HG03565 (cell line): ENCODE measurements at regions not wholly inside any gene's neighbourhood (a gene's known extent, or its start where the extent isn't known, plus 50 kb on each side); places are given as distances from the start of the nearest gene placed in this dataset.

Experiments
- ATAC-seq: cut with Tn5 transposase; IDR thresholded peaks from one replicate; pipeline ENCODE4 v1.9.1; 2021; ENCODE audit warnings: mild to moderate bottlenecking, moderate library complexity; ENCODE audit not compliant: unreplicated experiment

- no peak for ATAC-seq
Observed at GRCh38 chr10:3493621-3494020, 291.4 kb downstream of the KLF6 start.

- ATAC-seq, result no peak
Observed at GRCh38 chr10:3491571-3491970, 293.4 kb downstream of the KLF6 start.

- ATAC-seq, result no peak
Observed at GRCh38 chr10:3487228-3487627, 297.8 kb downstream of the KLF6 start.

- ATAC-seq, result no peak
Observed at GRCh38 chr10:3486346-3487065, 298.5 kb downstream of the KLF6 start.

GRCh38 chr10:3485057-3485686 lies 299.8 kb downstream of the KLF6 start:
- ATAC-seq, result peak; percentile 32

- peak; percentile 80 for ATAC-seq
Observed at GRCh38 chr10:3484306-3485056, 300.5 kb downstream of the KLF6 start.

- no peak for ATAC-seq
Observed at GRCh38 chr10:3482200-3482993, 302.6 kb downstream of the KLF6 start.

GRCh38 chr10:3481496-3481895 lies 303.5 kb downstream of the KLF6 start:
- no peak for ATAC-seq

- ATAC-seq, result no peak
Observed at GRCh38 chr10:3480990-3481315, 304.1 kb downstream of the KLF6 start.

- ATAC-seq, result no peak
Observed at GRCh38 chr10:3480281-3480989, 304.6 kb downstream of the KLF6 start.

GRCh38 chr10:3478632-3479240 lies 306.2 kb upstream of the PITRM1 start:
- no peak for ATAC-seq

GRCh38 chr10:3478153-3478552 lies 305.6 kb upstream of the PITRM1 start:
- ATAC-seq, result peak; percentile 41

GRCh38 chr10:3477683-3478082 lies 305.1 kb upstream of the PITRM1 start:
- peak; percentile 55 for ATAC-seq

- ATAC-seq, result no peak
Observed at GRCh38 chr10:3476640-3477448, 304.3 kb upstream of the PITRM1 start.

- no peak for ATAC-seq
Observed at GRCh38 chr10:3476186-3476585, 303.6 kb upstream of the PITRM1 start.

- ATAC-seq, result no peak
Observed at GRCh38 chr10:3475367-3475766, 302.8 kb upstream of the PITRM1 start.

- ATAC-seq, result no peak
Observed at GRCh38 chr10:3474266-3474665, 301.7 kb upstream of the PITRM1 start.

- ATAC-seq, result no peak
Observed at GRCh38 chr10:3473271-3473670, 300.7 kb upstream of the PITRM1 start.

GRCh38 chr10:3472287-3473051 lies 299.9 kb upstream of the PITRM1 start:
- ATAC-seq, result no peak
